NB4 (cell line): ENCODE measurements at regions not wholly inside any gene's neighbourhood (a gene's known extent, or its start where the extent isn't known, plus 50 kb on each side); places are given as distances from the start of the nearest gene placed in this dataset.

ENCODE experiments used
- DNase-seq: peaks from one replicate; pipeline ENCODE4 v3.0.0; 2010; ENCODE audit warnings: low read depth
- H3K4me3 ChIP-seq: one replicate; pipeline ENCODE4 v1.5.1; 2011; ENCODE audit warnings: mild to moderate bottlenecking, low read depth, low read length, moderate library complexity
- CTCF ChIP-seq: IDR thresholded peaks from one replicate; pipeline ENCODE4 v1.5.1; 2012; ENCODE audit warnings: low read depth, low read length
- MAX ChIP-seq: IDR thresholded peaks from 2 replicates; pipeline ENCODE4 v1.6.1; 2011; ENCODE audit warnings: low read depth, low read length
- MYC ChIP-seq: IDR thresholded peaks from 2 replicates; pipeline ENCODE4 v1.6.1; 2011; ENCODE audit warnings: low read depth, low read length
- POLR2A ChIP-seq: IDR thresholded peaks from 2 replicates; pipeline ENCODE4 v1.6.1; 2011; ENCODE audit warnings: mild to moderate bottlenecking; ENCODE audit not compliant: insufficient read length; ENCODE audit errors: extremely low read depth

- no peak for DNase-seq
- no peak for TF ChIP-seq MYC
- TF ChIP-seq POLR2A: no peak
- no peak for TF ChIP-seq CTCF
- no peak overlapping the region for H3K4me3 ChIP-seq
These were observed 1094.4 kb downstream of the SI start for GRCh38 chr3:163983940-163984339.

- no peak for DNase-seq
- TF ChIP-seq POLR2A: no peak
- no peak for TF ChIP-seq MAX
- no peak for TF ChIP-seq CTCF
- TF ChIP-seq MYC: no peak
- no peak overlapping the region for H3K4me3 ChIP-seq
These were observed 1106.4 kb downstream of the SI start for GRCh38 chr3:163971861-163972260.

GRCh38 chr3:163957072-163957471 lies 1121.2 kb downstream of the SI start:
- TF ChIP-seq POLR2A (no peak), MYC (no peak), MAX (no peak), CTCF (no peak)
- no peak for DNase-seq
- no peak overlapping the region for H3K4me3 ChIP-seq

- TF ChIP-seq POLR2A (no peak), MAX (no peak), CTCF (no peak), MYC (no peak)
- no peak overlapping the region for H3K4me3 ChIP-seq
- DNase-seq: no peak
These were observed 1124.8 kb downstream of the SI start for GRCh38 chr3:163953526-163953925.

GRCh38 chr3:163952499-163952898 lies 1125.8 kb downstream of the SI start:
- H3K4me3 ChIP-seq: no peak overlapping the region
- no peak for TF ChIP-seq MAX
- no peak for TF ChIP-seq MYC
- no peak for TF ChIP-seq POLR2A
- TF ChIP-seq CTCF: no peak
- no peak for DNase-seq

GRCh38 chr3:163951397-163951987 lies 1126.8 kb downstream of the SI start:
- peak; percentile 4 for DNase-seq
- TF ChIP-seq POLR2A: no peak
- TF ChIP-seq MAX: no peak
- peak; percentile 26 for TF ChIP-seq CTCF
- TF ChIP-seq MYC: no peak
- H3K4me3 ChIP-seq: no peak overlapping the region
